GM12873 (cell line): ENCODE measurements at regions not wholly inside any gene's neighbourhood (a gene's known extent, or its start where the extent isn't known, plus 50 kb on each side); places are given as distances from the start of the nearest gene placed in this dataset.

Experiments
- TF ChIP-seq, protein P1 (sequence below): IDR thresholded peaks from 2 replicates; pipeline ENCODE4 v1.5.1; 2012; ENCODE audit warnings: low read depth, mild to moderate bottlenecking, moderate library complexity, low read length, control low read depth; ENCODE audit not compliant: insufficient read depth; ENCODE audit errors: missing control alignments

DNA sequence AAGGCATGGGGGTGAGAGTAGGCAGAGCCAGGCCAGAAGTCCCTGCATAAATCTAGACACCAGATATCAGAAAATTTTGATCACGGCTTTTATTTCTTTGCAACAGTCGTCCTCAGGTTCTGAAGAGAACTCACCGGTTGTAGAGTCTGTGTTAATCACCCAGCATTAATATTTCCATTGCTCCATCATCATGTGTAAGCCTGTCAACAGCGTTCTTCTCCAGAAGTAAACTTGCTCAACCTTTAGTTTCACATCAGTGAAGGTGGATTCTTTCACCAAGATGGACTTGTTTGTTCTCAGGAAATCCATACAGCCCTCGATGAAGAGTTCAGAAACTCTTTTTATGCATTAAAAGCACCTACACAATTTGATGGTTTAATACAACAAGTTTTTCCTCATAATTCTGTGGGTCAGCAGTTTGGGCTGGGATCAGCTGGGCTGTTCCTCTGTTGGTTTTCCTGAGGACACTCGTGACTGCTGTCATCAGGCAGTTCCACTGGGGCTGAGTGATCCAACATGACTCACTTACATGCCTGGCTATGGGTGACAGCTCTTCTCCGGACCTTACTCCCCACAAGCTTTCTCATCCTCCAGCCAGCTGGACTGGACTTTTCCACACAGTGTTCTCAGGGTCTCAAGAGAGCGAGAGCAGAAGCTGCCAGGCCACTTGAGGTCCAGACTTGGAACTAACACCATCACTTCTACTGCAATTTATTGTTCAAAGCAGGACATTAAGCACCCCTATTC, 303.4 kb downstream of the ZNF621 start:
- TF ChIP-seq, protein P1, sequence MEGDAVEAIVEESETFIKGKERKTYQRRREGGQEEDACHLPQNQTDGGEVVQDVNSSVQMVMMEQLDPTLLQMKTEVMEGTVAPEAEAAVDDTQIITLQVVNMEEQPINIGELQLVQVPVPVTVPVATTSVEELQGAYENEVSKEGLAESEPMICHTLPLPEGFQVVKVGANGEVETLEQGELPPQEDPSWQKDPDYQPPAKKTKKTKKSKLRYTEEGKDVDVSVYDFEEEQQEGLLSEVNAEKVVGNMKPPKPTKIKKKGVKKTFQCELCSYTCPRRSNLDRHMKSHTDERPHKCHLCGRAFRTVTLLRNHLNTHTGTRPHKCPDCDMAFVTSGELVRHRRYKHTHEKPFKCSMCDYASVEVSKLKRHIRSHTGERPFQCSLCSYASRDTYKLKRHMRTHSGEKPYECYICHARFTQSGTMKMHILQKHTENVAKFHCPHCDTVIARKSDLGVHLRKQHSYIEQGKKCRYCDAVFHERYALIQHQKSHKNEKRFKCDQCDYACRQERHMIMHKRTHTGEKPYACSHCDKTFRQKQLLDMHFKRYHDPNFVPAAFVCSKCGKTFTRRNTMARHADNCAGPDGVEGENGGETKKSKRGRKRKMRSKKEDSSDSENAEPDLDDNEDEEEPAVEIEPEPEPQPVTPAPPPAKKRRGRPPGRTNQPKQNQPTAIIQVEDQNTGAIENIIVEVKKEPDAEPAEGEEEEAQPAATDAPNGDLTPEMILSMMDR: no peak

DNA sequence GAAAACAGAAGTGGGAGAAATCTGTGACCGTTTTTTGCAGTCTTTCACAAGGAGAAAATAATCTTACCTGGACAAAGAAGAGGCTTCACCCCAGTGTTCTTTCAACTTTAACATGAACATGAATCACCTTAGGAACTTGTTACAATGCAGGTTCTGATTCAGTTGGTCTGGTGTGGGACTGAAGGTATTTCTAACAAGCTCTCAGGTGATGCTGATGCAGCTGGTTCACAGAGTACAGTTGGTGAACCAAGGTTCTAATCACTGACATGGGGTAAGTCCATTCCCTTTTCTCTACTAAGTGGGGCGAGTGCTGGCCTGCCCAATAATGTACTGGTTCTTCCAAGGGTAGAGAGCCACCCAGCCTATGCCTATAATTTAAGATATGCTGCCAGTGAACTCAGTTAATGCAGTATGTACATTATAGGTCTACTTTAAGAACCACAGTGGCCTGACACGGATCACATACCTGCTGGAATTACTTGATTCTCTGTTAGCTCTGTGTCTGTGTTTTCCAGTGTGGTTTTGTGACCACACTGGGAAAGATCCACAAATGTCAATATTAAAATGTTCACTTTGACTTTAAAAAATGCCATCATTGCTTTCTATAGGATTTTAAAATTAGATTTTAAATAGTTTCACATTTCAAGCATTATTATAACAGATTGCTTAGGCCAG, 304.1 kb downstream of the ZNF621 start:
- TF ChIP-seq, protein P1: no peak

DNA sequence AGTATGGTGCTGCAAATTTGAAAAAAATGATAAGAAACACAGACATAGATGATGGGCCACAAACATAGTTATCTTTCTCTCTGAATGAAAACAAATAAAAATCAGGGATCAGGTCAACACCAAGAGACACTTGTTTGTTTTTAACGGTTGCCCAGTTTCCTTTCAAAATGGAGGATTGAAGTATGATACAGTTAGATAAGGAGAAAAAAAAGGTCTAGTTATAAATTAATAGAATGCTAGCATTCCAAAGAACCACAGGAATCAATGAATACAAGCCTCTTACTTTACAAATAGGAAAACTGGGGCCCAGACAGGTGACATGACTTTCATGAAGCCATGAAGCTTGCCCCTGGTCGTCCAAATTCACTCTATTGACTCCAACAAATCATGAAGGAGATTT, 305.1 kb downstream of the ZNF621 start:
- TF ChIP-seq, protein P1: no peak

DNA sequence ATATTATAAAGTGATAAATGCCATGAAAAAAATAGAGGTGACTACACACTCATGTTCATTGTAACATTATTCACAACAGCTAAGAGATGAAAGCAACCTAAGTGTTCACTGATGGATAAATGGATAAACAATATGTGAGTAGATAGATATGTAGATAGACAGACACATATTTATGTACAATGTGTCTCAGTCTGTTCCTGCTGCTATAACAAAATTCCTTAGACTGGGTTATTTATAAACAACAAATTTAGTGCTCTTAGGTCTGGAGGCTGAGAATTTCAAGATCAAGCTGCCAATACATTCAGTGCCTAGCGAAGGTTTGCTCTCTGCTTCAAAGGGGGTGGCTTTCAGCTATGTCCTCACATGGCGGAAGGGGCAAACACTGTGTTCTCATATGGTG, 312.5 kb downstream of the ZNF621 start:
- TF ChIP-seq, protein P1: no peak

DNA sequence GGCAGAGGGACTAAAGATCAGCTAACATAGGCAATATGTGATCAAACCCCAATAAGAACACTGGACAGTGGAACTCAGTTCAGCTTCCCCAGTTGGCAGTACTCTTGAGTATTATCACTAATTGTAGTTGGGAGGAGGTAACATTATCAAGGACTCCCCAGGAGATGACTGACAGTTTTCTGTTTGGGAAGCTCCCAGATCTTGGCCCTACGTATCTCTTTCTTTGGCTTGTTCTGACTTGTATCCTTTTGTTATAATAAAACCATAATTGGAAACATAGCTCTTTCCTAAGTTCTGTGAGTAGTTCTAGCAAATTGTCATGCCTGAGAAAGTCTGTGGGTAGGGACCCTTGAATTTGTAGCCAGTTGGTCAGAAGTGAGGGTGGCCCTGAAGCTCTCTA, 316.4 kb downstream of the ZNF621 start:
- TF ChIP-seq, protein P1: no peak

DNA sequence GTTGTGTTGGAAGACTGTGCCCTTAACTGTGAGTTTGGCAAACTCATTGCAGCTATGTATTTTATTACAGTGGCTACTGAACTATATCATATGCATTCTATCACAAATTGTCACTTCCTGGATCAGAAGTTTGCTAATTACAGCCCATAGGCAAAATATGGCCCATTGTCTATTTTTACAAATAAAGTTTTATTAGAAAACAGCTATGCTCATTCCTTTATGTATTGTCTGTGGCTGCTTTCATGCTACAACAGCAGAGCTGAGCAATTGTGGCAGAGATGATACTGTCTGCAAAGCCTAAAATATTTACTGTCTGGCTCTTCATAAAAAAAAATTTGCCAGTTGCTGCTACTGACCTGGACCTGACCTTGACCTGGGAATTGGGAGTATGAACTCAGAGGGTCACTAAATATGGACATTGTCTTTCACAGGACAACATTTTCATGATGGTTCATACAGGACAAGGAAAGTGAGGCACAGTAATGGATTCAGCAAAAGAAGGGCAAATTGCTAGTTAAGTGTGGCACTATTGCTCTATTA, 316.9 kb downstream of the ZNF621 start:
- TF ChIP-seq, protein P1: no peak

DNA sequence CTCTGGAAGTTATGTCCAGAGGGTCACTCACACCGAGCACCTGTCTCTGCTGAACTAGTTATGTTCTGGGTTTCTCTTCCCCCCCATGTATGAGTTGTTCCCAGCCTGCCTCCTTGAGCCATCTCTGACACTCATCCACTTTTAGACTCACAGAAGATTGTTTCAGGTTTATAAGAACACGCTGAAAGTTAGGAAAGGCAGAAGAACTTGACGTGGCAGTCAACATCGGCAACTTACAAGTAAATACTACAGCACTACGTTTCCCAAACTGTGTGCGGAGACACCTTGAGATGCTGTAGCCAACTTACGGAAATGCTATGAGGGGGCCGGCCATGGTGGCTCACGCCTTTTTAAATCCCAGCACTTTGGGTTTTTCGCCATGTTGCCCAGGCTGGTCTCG, 318.0 kb downstream of the ZNF621 start:
- TF ChIP-seq, protein P1: no peak
